ENCODE measurements at regions not wholly inside any gene's neighbourhood (a gene's known extent, or its start where the extent isn't known, plus 50 kb on each side); places are given as distances from the start of the nearest gene placed in this dataset.

DNA sequence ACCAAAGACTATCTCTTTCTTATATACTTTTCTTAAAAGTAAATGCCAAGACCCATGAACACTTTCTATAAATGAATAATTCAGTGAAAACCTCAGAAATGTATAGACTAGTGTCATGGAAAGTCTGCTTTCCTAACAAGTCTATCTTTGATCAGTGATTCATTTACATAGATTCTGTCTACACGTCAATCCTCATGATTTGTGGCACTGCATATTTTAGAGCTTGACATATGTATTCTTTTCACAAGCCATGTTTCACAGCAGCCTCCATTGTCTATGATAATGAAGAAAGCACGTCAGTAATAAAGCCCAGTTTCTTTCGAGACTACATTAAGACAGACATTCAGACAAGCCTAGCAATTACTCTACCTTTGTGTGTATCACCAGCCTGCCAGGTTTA lies 486.6 kb downstream of the IRS1 start:
- Mint-ChIP-seq H3K9me3 (no peaks in the 10 kb centered on the region), H3K4me1 (no peaks in the 10 kb centered on the region), H3K36me3 (no peaks in the 10 kb centered on the region), H3K27ac (no peak overlapping the region), H3K27me3 (peaks cover 4 to 6% of the 10 kb centered on the region in 2 donors), H3K4me3 (no peak overlapping the region)
- no peak overlapping the region for H3K27ac ChIP-seq (ENCODE audit: low read depth, low read length)
- ChIA-PET CTCF (no interaction called here), POLR2A (no interaction called here)
- no peaks in the 10 kb centered on the region for H3K4me1 ChIP-seq (ENCODE audit: insufficient read depth, low read length)
- no peaks in the 10 kb centered on the region for H3K36me3 ChIP-seq (ENCODE audit: insufficient read depth, low read length)
- no peaks in the 10 kb centered on the region for H3K27me3 ChIP-seq (ENCODE audit: insufficient read depth, low read length, poor library complexity, severe bottlenecking)
- H3K4me3 ChIP-seq (ENCODE audit: low read length), result no peak overlapping the region
- H3K9me3 ChIP-seq (ENCODE audit: low read length), result no peaks in the 10 kb centered on the region
- DNase-seq, result no peak

DNA sequence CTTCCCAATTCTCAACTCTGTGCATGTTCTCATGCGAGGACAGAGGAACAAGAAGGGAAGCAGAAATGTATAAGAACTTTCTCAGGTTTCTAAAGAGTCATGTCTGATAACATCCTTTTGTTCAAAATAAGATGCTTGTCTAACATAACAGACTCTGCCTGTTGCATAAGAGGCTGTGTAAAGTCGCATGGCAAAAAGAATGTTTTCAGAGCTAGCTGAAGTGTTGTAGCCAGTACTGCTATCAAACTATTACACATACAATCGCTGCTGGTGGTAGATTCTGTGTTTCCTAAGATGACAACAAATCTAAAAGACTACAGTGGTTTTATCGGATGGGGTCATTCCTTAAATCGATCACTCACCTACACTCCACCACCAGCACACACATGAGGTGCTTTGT lies 487.5 kb downstream of the IRS1 start:
- H3K4me3 ChIP-seq (ENCODE audit: low read length), result no peak overlapping the region
- no peak overlapping the region for H3K4me3 Mint-ChIP-seq
- DNase-seq, result no peak
- H3K4me1 ChIP-seq (ENCODE audit: insufficient read depth, low read length), result no peaks in the 10 kb centered on the region
- H3K36me3 ChIP-seq (ENCODE audit: insufficient read depth, low read length), result no peaks in the 10 kb centered on the region
- H3K36me3 Mint-ChIP-seq, result no peaks in the 10 kb centered on the region
- H3K27ac Mint-ChIP-seq, result no peak overlapping the region
- no peak overlapping the region for H3K27ac ChIP-seq (ENCODE audit: low read depth, low read length)
- no peaks in the 10 kb centered on the region for H3K9me3 ChIP-seq (ENCODE audit: low read length)
- peaks cover 4 to 8% of the 10 kb centered on the region in 2 donors for H3K27me3 Mint-ChIP-seq
- ChIA-PET CTCF (no interaction called here), POLR2A (no interaction called here)
- no peaks in the 10 kb centered on the region for H3K4me1 Mint-ChIP-seq
- H3K9me3 Mint-ChIP-seq, result no peaks in the 10 kb centered on the region
- no peaks in the 10 kb centered on the region for H3K27me3 ChIP-seq (ENCODE audit: insufficient read depth, low read length, poor library complexity, severe bottlenecking)

DNA sequence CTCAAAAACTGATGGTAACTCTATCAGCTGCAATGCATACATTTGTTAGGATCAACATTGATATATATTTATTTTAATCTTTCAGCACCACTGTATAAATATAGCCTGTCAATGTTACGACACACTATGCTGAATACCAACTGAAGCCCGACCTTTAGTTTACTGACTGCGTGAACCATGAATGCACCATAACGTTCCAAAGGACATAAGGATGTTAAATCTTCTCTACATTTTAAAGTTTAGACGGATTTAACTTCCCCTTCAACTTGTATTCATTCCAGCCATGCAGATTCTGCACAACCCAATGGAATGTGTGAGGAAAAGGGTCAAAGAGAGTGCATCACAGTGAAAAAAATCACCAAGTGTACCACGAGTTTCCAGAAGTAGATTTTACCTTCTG lies 489.5 kb downstream of the IRS1 start:
- Mint-ChIP-seq H3K4me3 (no peak overlapping the region), H3K36me3 (no peaks in the 10 kb centered on the region), H3K9me3 (no peaks in the 10 kb centered on the region), H3K27me3 (peaks cover 4 to 8% of the 10 kb centered on the region in 2 donors), H3K27ac (peak overlapping the region in 1 of 8 donors; percentile 22), H3K4me1 (no peaks in the 10 kb centered on the region)
- no peak overlapping the region for H3K27ac ChIP-seq (ENCODE audit: low read depth, low read length)
- H3K4me1 ChIP-seq (ENCODE audit: insufficient read depth, low read length), result no peaks in the 10 kb centered on the region
- no peaks in the 10 kb centered on the region for H3K27me3 ChIP-seq (ENCODE audit: insufficient read depth, low read length, poor library complexity, severe bottlenecking)
- DNase-seq, result no peak
- H3K9me3 ChIP-seq (ENCODE audit: low read length), result no peaks in the 10 kb centered on the region
- no peaks in the 10 kb centered on the region for H3K36me3 ChIP-seq (ENCODE audit: insufficient read depth, low read length)
- no peak overlapping the region for H3K4me3 ChIP-seq (ENCODE audit: low read length)
- ChIA-PET CTCF (no interaction called here), POLR2A (no interaction called here)

DNA sequence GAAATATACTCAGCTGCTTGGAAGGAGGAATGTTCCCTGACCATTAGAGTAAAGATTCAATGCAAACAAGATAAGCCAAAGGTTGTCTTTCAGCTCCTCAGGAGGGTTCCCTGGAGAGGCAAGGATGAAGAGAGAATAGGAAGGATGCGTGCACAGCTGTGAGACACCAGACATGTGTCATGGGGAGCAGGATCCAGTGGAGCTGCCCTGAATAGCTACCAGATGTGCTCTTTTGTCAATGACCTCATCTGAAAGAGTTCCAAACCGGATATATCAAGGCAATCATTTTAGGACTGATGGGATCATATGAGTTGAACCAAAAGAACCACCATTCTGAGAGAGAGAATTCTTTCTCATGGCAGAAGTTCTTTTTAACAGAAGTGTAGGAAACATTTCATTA lies 490.6 kb downstream of the IRS1 start:
- Mint-ChIP-seq H3K9me3 (no peaks in the 10 kb centered on the region), H3K36me3 (no peaks in the 10 kb centered on the region), H3K4me3 (no peak overlapping the region), H3K4me1 (no peaks in the 10 kb centered on the region), H3K27me3 (peaks cover 0 to 8% of the 10 kb centered on the region in 2 donors), H3K27ac (peak overlapping the region in 1 of 8 donors; percentile 7)
- Histone ChIP-seq H3K4me1 (ENCODE audit: insufficient read depth, low read length) (no peaks in the 10 kb centered on the region), H3K9me3 (ENCODE audit: low read length) (no peaks in the 10 kb centered on the region), H3K27ac (ENCODE audit: low read depth, low read length) (no peak overlapping the region), H3K27me3 (ENCODE audit: insufficient read depth, low read length, poor library complexity, severe bottlenecking) (no peaks in the 10 kb centered on the region), H3K4me3 (ENCODE audit: low read length) (no peak overlapping the region), H3K36me3 (ENCODE audit: insufficient read depth, low read length) (no peaks in the 10 kb centered on the region)
- no peak for DNase-seq
- CTCF ChIA-PET, result no interaction called here
- POLR2A ChIA-PET, result no interaction called here

DNA sequence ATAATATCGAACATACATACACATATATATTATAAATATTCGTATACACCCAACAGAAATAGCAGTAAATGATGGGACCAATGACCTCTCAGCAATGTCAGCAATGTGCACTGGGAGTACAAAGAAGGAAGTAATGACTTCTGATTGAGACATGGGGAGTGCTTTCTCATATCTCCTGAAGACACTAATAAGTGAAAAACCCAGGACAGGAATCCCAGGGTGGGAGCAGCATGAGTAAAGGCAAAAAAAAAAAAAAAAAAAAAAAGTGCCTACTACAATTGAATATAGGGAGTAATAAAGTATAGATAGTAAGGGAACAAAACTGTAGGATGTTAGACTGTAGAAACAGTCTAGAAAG lies 491.3 kb downstream of the IRS1 start:
- H3K4me1 Mint-ChIP-seq, result no peaks in the 10 kb centered on the region
- no peaks in the 10 kb centered on the region for H3K9me3 ChIP-seq (ENCODE audit: low read length)
- no peak overlapping the region for H3K27ac ChIP-seq (ENCODE audit: low read depth, low read length)
- H3K4me3 ChIP-seq (ENCODE audit: low read length), result no peak overlapping the region
- ChIA-PET POLR2A (no interaction called here), CTCF (no interaction called here)
- H3K36me3 ChIP-seq (ENCODE audit: insufficient read depth, low read length), result no peaks in the 10 kb centered on the region
- H3K4me3 Mint-ChIP-seq, result no peak overlapping the region
- DNase-seq, result no peak
- H3K4me1 ChIP-seq (ENCODE audit: insufficient read depth, low read length), result no peaks in the 10 kb centered on the region
- no peaks in the 10 kb centered on the region for H3K36me3 Mint-ChIP-seq
- H3K27me3 Mint-ChIP-seq, result peaks cover 0 to 8% of the 10 kb centered on the region in 2 donors
- no peaks in the 10 kb centered on the region for H3K27me3 ChIP-seq (ENCODE audit: insufficient read depth, low read length, poor library complexity, severe bottlenecking)
- no peaks in the 10 kb centered on the region for H3K9me3 Mint-ChIP-seq
- H3K27ac Mint-ChIP-seq, result no peak overlapping the region

DNA sequence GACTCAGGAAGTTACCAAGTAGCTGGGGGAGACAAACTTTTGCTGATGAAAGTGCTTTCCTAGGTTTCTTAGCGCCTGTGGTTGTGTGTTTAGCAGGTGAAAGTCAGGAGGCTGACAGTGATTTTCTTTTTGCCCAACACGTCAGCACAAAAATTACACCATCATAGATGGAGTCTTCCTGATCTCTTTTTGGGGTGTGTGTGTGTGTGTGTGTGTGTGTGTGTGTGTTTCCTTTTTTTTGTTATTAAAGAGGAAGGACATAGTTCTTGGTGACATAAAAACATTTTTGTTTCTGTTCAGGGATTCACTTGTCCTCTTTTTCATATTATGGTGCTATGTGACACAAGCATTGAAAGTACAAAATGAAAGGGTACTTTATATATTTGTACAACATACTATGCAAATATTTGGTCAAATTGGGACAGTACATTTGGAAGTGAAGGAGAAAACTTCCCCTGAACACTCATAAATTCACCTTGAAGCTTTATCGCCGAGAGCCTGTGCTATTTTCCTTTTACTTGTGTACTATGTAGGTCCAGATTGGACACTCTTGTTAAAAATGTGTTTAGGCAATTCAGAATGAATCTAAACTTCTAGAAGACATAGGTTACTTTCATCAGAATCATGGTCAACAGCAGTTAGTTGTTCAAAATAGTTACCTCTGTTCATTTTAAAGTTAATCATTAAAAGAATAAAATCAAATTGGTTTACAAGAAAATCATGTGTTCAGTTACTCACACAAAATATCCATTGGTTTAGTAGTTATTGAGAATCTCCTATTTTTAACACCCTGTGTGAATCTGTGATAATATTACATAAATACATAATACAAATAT lies 491.9 kb downstream of the IRS1 start:
- POLR2A ChIA-PET, result no interaction called here
- CTCF ChIA-PET, result no interaction called here

DNA sequence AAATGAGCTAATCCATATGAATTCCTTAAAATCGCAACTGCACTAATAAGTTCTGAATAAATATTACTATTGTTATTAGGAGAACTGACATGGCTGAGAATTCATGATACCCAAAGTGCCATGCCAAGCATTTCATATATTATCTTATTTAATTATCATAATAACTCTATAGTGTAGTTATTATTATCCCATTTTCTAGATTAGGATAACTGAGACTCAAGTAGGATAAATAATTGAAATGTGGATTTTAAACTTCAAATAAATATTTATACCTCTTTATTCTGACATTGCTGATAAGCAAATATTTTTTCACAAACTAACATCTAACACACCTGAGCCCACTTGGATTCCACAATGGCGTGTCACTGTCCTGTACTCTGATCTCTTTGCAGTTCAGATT lies 492.7 kb downstream of the IRS1 start:
- Mint-ChIP-seq H3K27ac (no peak overlapping the region), H3K27me3 (peaks cover 0 to 10% of the 10 kb centered on the region in 2 donors), H3K4me1 (no peaks in the 10 kb centered on the region), H3K9me3 (no peaks in the 10 kb centered on the region), H3K36me3 (no peaks in the 10 kb centered on the region), H3K4me3 (no peak overlapping the region)
- Histone ChIP-seq H3K27me3 (ENCODE audit: insufficient read depth, low read length, poor library complexity, severe bottlenecking) (no peaks in the 10 kb centered on the region), H3K9me3 (ENCODE audit: low read length) (no peaks in the 10 kb centered on the region), H3K27ac (ENCODE audit: low read depth, low read length) (no peak overlapping the region), H3K4me3 (ENCODE audit: low read length) (no peak overlapping the region), H3K4me1 (ENCODE audit: insufficient read depth, low read length) (no peaks in the 10 kb centered on the region), H3K36me3 (ENCODE audit: insufficient read depth, low read length) (no peaks in the 10 kb centered on the region)
- ChIA-PET CTCF (no interaction called here), POLR2A (no interaction called here)
- DNase-seq, result no peak

More for the DNA sequence above, 491.9 kb downstream of the IRS1 start:
- Mint-ChIP-seq H3K27me3 (peaks cover 0 to 8% of the 10 kb centered on the region in 2 donors), H3K4me1 (no peaks in the 10 kb centered on the region), H3K36me3 (no peaks in the 10 kb centered on the region), H3K4me3 (no peak overlapping the region), H3K27ac (no peak overlapping the region), H3K9me3 (no peaks in the 10 kb centered on the region)
- no peaks in the 10 kb centered on the region for H3K27me3 ChIP-seq (ENCODE audit: insufficient read depth, low read length, poor library complexity, severe bottlenecking)
- H3K27ac ChIP-seq (ENCODE audit: low read depth, low read length), result no peak overlapping the region
- no peaks in the 10 kb centered on the region for H3K36me3 ChIP-seq (ENCODE audit: insufficient read depth, low read length)
- H3K4me1 ChIP-seq (ENCODE audit: insufficient read depth, low read length), result no peaks in the 10 kb centered on the region
- DNase-seq, result no peak
- H3K9me3 ChIP-seq (ENCODE audit: low read length), result no peaks in the 10 kb centered on the region
- no peak overlapping the region for H3K4me3 ChIP-seq (ENCODE audit: low read length)

DNA sequence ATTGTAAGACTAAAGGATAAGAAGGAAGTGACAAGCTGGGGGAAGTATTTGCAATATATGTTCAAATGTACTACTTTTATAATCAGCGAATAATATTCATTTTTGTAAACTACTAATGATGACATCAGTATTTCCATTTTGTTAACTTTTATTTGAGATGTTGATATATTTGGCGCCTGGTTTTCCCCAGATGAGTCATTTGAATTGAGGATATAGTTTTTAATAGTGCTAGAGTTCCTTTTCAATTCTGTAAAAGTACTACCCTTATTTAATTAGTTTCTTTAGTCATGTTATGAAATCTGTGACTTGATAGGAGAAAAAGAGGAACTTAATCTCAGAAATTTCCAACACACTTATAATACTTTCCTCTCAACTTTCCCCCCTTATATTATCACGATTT lies 495.3 kb downstream of the IRS1 start:
- no peaks in the 10 kb centered on the region for H3K4me1 ChIP-seq (ENCODE audit: insufficient read depth, low read length)

More for the DNA sequence above, 495.3 kb downstream of the IRS1 start:
- no peaks in the 10 kb centered on the region for H3K36me3 ChIP-seq (ENCODE audit: insufficient read depth, low read length)
- no peak overlapping the region for H3K4me3 ChIP-seq (ENCODE audit: low read length)
- H3K36me3 Mint-ChIP-seq, result no peaks in the 10 kb centered on the region
- CTCF ChIA-PET, result no interaction called here
- no peak for DNase-seq
- POLR2A ChIA-PET, result no interaction called here
- H3K9me3 ChIP-seq (ENCODE audit: low read length), result no peaks in the 10 kb centered on the region
- peaks cover 0 to 6% of the 10 kb centered on the region in 2 donors for H3K27me3 Mint-ChIP-seq
- H3K4me3 Mint-ChIP-seq, result no peak overlapping the region
- no peaks in the 10 kb centered on the region for H3K4me1 Mint-ChIP-seq
- H3K27ac ChIP-seq (ENCODE audit: low read depth, low read length), result no peak overlapping the region
- no peak overlapping the region for H3K27ac Mint-ChIP-seq
- H3K27me3 ChIP-seq (ENCODE audit: insufficient read depth, low read length, poor library complexity, severe bottlenecking), result no peaks in the 10 kb centered on the region
- no peaks in the 10 kb centered on the region for H3K9me3 Mint-ChIP-seq

Data from CD8-positive, alpha-beta memory T cell (primary cell).